Spleen (tissue), 11 donors: ENCODE measurements at regions not wholly inside any gene's neighbourhood (a gene's known extent, or its start where the extent isn't known, plus 50 kb on each side); places are given as distances from the start of the nearest gene placed in this dataset.

Experiments
- DNase-seq: peaks from one replicate; pipeline ENCODE4 v3.0.0-alpha.2; 2020
- H3K27ac ChIP-seq, 8 donors: fragments of 200-600 bp; sonication (generic) in 7 of 8; 1 replicate in 4 of 8; 2 replicates in 4 of 8; pipeline versions ENCODE4 v1.5.0 to v1.8.0; 2016 to 2021; ENCODE audit warnings: inconsistent platforms in 4 of 8, mild to moderate bottlenecking in 4 of 8, moderate library complexity in 1 of 8
- H3K27me3 ChIP-seq, 7 donors: fragments of 200-600 bp; sonication (generic) in 6 of 7; replicated peaks in 1 of 7; 1 replicate in 4 of 7; 2 replicates in 3 of 7; pipeline versions ENCODE4 v1.5.0 to v1.8.0; 2016 to 2021; ENCODE audit warnings: inconsistent platforms in 3 of 7, mild to moderate bottlenecking in 1 of 7
- H3K36me3 ChIP-seq, 6 donors: fragments of 200-600 bp; sonication (generic) in 5 of 6; 1 replicate in 4 of 6; 2 replicates in 2 of 6; pipeline versions ENCODE4 v1.5.0 to v1.8.0; 2016 to 2021; ENCODE audit warnings: inconsistent platforms in 2 of 6
- H3K4me1 ChIP-seq, 6 donors: fragments of 200-600 bp; sonication (generic) in 5 of 6; 1 replicate in 3 of 6; 2 replicates in 3 of 6; pipeline versions ENCODE4 v1.5.0 to v1.8.0; 2016 to 2021; ENCODE audit warnings: inconsistent platforms in 3 of 6
- H3K4me3 ChIP-seq, 8 donors: fragments of 200-600 bp; sonication (generic) in 7 of 8; 1 replicate in 4 of 8; 2 replicates in 4 of 8; pipeline versions ENCODE4 v1.5.0 to v1.8.0; 2016 to 2021; ENCODE audit warnings: inconsistent platforms in 4 of 8, mild to moderate bottlenecking in 4 of 8, moderate library complexity in 2 of 8
- H3K9me3 ChIP-seq, 8 donors: fragments of 200-600 bp; sonication (generic) in 7 of 8; 1 replicate in 4 of 8; 2 replicates in 4 of 8; pipeline versions ENCODE4 v1.5.0 to v1.8.0; 2016 to 2021; ENCODE audit warnings: inconsistent platforms in 4 of 8
- CTCF ChIP-seq, 11 experiments: fragments of 200-600 bp in 7 of 11; fragments of 450-650 bp in 4 of 11; sonication (generic) in 4 of 11; IDR thresholded peaks in 8 of 11; conservative IDR thresholded peaks in 3 of 11; 1 replicate in 7 of 11; 2 replicates in 4 of 11; pipeline versions ENCODE4 v1.4.0 to v1.8.0; 2016 to 2021; ENCODE audit warnings: antibody characterized with exemption in 11 of 11, inconsistent platforms in 4 of 11, mild to moderate bottlenecking in 1 of 11
- POLR2A ChIP-seq, 3 donors: fragments of 450-650 bp; IDR thresholded peaks; one replicate each; pipeline ENCODE4 v1.5.1; 2017; ENCODE audit warnings: antibody characterized with exemption in 3 of 3, mild to moderate bottlenecking in 1 of 3
- POLR2AphosphoS5 ChIP-seq, 3 donors: sonication (generic); formaldehyde crosslinking; IDR thresholded peaks; one replicate each; pipeline ENCODE4 v1.5.1; 2017; ENCODE audit warnings: antibody characterized with exemption in 3 of 3
- WGBS, 5 donors: extraction: QIAGEN DNeasy Blood & Tissue Kit in 3 of 5; methylation state at CpG; one replicate each; pipeline versions ENCODE4 v1.1.5 to v1.1.7; 2013 to 2018; 5-methylcytosine and 5-hydroxymethylcytosine counted together
- intact Hi-C: fragments of 100-400 bp; cut with DNase I; formaldehyde crosslinking; loops from one replicate; pipeline ENCODE4 v1.15.0; 2023; ENCODE audit warnings: low total_unique reads
- donor health status: healthy with polysubstance abuse.
- donor health status: DM: no; HTN: no; CAD: no; lungs with moderate emphysema.
- donor health status: DM: no; HTN: no; CAD: no.
- donor health status: Bipolar disorder and iron deficiency.
- donor health status: healthy.
- donor health status: DM: no; HTN: no; CAD: no.
- donor health status: DM: yes; HTN: yes; CAD: no.

GRCh38 chr5:4953576-4953975, 186.6 kb upstream of the ADAMTS16 start:
- H3K4me1 ChIP-seq, result no peaks in the 10 kb centered on the region
- no peak overlapping the region for H3K4me3 ChIP-seq
- WGBS, 5 donors, result 75 to 87% (median 75%) methylated on average over 4 of the region's 4 CpGs
- intact Hi-C loops, result no loop called here
- H3K27me3 ChIP-seq, result peaks cover 0 to 5% (median 0%) of the 10 kb centered on the region in 7 donors
- no peaks in the 10 kb centered on the region for H3K36me3 ChIP-seq
- TF ChIP-seq CTCF (IDR thresholded peaks at IDR 0.05 in 8 of 11, conservative IDR thresholded peaks at IDR 0.05 in 3 of 11) (no peak), POLR2A (IDR thresholded peaks at IDR 0.05) (no peak), POLR2AphosphoS5 (IDR thresholded peaks at IDR 0.05) (no peak)
- H3K9me3 ChIP-seq, result peaks cover 0 to 3% (median 0%) of the 10 kb centered on the region in 8 donors
- DNase-seq, result no peak
- H3K27ac ChIP-seq, result no peak overlapping the region

GRCh38 chr5:4954048-4954447, 186.1 kb upstream of the ADAMTS16 start:
- peaks cover 0 to 5% (median 0%) of the 10 kb centered on the region in 7 donors for H3K27me3 ChIP-seq
- no peaks in the 10 kb centered on the region for H3K4me1 ChIP-seq
- no peaks in the 10 kb centered on the region for H3K36me3 ChIP-seq
- H3K9me3 ChIP-seq, result peaks cover 0 to 3% (median 0%) of the 10 kb centered on the region in 8 donors
- H3K27ac ChIP-seq, result no peak overlapping the region
- intact Hi-C loops, result no loop called here
- H3K4me3 ChIP-seq, result no peak overlapping the region
- WGBS, 5 donors, result 70 to 89% (median 80%) methylated on average over 4 of the region's 4 CpGs
- TF ChIP-seq POLR2A (IDR thresholded peaks at IDR 0.05) (no peak), CTCF (IDR thresholded peaks at IDR 0.05 in 8 of 11, conservative IDR thresholded peaks at IDR 0.05 in 3 of 11) (no peak), POLR2AphosphoS5 (IDR thresholded peaks at IDR 0.05) (no peak)
- no peak for DNase-seq

- TF ChIP-seq POLR2AphosphoS5 (IDR thresholded peaks at IDR 0.05) (no peak), CTCF (IDR thresholded peaks at IDR 0.05 in 8 of 11, conservative IDR thresholded peaks at IDR 0.05 in 3 of 11) (no peak), POLR2A (IDR thresholded peaks at IDR 0.05) (no peak)
- DNase-seq, result no peak
- intact Hi-C loops, result no loop called here
- Histone ChIP-seq H3K36me3 (no peaks in the 10 kb centered on the region), H3K4me3 (no peak overlapping the region), H3K27ac (no peak overlapping the region), H3K27me3 (peaks cover 0 to 3% (median 0%) of the 10 kb centered on the region in 7 donors), H3K4me1 (no peaks in the 10 kb centered on the region), H3K9me3 (no peaks in the 10 kb centered on the region)
- WGBS, 5 donors, result 86 to 94% (median 90%) methylated on average over 1 of the region's 1 CpG
These were observed 176.9 kb upstream of the ADAMTS16 start for GRCh38 chr5:4963265-4963664.

GRCh38 chr5:4969351-4969750, 170.8 kb upstream of the ADAMTS16 start:
- no peak for DNase-seq
- WGBS, 5 donors, result 81 to 91% (median 87%) methylated on average over 4 of the region's 4 CpGs
- H3K9me3 ChIP-seq, result no peaks in the 10 kb centered on the region
- H3K4me3 ChIP-seq, result no peak overlapping the region
- intact Hi-C loops, result no loop called here
- H3K27ac ChIP-seq, result no peak overlapping the region
- TF ChIP-seq POLR2A (IDR thresholded peaks at IDR 0.05) (no peak), CTCF (IDR thresholded peaks at IDR 0.05 in 8 of 11, conservative IDR thresholded peaks at IDR 0.05 in 3 of 11) (no peak), POLR2AphosphoS5 (IDR thresholded peaks at IDR 0.05) (no peak)
- no peaks in the 10 kb centered on the region for H3K27me3 ChIP-seq
- no peaks in the 10 kb centered on the region for H3K4me1 ChIP-seq
- no peaks in the 10 kb centered on the region for H3K36me3 ChIP-seq
